ENCODE measurements at regions not wholly inside any gene's neighbourhood (a gene's known extent, or its start where the extent isn't known, plus 50 kb on each side); places are given as distances from the start of the nearest gene placed in this dataset.
A peak's percentile ranks its signal among the peaks of the same experiment; 100 is the strongest.
"Not testable (repeated sequence)": the region's sequence is repeated elsewhere in the genome, so short reads cannot be mapped to it uniquely, and the experiment has no call there.

DNA sequence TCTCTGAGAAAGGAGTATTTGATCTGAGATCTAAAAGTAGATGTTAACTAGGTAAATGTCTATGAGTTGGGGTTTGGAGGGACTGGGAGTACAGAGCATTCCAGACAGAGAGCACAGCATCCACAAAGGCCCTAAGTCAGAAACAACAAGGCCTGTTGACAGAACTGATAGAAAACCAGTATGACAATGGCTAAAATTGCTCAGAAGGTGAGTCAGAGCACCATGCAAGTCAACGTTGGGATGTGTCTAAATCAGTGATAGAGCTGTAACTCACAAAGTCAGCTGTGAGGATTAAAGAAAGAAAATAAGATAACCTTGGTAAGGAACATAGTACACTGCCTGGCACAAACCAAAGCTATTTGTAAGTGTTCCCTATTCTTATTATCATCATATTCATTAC lies 124.0 kb downstream of the CETN3 start:
- no peak for DNase-seq

DNA sequence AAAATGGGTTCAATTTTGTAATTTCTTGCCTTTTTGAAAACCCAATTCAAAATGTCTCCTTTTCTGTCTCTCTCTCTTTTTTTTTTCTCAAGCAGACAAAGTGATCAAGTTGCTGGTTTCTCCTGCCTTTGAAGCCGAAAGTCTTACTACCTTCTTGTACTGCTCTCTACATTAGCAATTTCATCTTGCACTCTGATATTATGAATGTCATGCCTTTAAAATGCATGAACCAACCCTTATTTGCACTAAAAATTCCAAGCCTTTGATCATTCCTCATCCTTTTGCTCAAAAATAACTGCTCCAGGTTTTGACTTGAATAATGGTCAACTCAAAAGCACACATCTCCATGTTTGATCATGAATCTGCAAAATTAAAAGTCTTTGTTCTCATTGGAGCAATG lies 125.2 kb downstream of the CETN3 start:
- DNase-seq = no peak

DNA sequence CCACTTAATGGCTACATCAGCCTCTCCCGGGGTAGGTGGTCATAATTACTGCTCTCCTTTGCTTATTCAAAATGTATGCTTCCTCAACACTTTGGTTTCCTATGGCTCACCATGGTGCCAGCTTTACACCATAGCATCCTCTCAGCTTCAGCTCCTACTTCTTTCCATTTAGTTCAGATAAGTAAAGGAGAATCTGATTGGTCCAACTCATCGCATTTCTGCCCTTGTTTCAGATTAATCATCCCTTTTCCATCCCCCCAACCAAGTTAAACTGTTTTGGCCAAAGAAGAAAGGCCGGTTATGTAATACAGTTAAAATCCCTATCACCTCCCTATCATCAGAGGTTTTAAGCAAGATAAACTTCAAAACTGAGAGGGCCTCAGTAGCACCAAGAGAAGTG lies 130.5 kb downstream of the CETN3 start:
- no peak for DNase-seq

DNA sequence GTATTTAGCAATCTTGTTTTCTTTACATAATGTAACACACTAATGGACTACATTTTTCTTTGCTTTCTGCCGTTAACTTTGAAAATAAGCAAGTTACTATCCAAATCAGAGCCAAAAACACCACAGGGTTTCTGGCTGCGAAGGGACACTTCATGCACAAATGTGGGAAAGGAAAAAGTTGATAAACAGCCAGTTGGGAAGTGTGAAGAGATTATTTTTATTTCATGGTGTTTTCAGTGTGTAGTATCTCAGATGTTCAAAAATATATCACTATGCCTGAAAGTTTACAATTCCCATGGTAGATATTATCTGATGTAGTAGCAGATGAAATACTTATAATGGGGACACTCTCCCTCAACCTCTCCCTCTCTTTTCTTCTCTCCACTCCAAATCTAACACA lies 135.3 kb downstream of the CETN3 start:
- DNase-seq = peak; percentile 15

DNA sequence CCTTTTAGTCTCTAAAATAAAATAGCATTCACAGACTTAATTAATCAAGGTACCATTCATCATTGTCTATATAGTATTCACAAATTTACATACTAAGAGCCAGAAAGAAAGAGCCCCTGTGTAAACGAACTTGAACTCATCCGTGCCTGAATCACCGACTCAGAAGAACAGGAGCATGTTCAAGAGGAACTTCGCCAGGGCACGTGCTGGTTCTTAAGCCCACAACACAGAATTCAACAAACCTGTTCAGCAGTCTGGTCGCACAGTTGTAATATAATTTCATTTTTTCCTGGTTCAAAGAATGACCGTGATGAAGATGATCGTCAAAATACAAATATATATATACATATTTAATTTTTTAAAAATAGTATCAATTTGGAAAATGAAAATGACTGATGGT lies 141.9 kb downstream of the CETN3 start:
- DNase-seq = no peak

DNA sequence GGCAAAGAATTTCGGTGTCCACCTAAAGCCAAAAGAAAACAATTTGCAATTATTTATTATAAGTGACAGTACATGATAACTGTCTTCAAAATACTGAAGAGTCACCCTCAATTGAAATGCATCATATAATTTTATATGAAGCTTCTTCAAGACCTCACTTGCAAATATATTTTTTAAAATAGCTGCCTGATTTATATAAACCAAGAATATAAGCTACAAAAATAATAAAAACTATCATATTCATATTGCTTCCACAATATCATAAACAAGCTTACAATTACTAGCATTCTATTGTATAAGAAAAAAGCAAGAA lies 144.1 kb downstream of the CETN3 start:
- DNase-seq = no peak

DNA sequence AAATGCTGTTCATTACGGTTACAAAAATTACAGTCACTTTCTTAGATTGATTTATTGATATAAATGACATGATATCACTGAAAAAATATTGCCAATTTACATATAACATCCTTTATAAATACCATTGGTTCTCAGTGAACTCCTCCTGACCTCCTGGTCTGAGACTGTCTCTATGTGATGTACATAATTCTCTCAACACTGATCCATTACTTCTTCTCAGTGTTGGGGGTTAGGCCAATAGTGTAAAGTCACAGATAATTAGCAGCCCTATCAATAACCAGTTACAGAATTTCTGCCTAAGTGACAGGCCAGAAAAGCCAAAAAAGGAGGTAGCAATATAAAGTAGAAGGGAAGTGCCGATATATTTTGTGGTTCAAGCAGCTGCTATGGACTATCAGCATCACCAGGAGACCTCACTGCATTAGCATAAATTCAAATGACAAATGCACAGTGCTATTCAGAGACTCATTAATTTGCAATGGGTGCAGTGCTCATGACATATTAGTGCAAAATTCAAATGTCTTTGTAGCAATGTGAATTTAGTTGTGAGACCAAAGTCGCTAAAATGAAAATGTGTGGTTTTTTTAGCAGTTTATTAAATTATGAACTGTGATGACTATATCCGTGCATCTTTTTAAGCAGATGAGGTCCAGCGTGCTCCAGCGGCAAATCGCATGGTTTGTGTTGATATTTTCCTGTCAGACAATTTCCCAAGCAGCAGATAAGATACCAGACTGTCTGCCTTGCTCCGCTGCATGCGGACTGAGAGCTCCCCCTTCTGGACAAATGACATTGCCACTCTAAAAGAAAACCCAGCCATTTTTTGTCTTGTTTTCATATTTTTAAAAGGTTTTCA lies 144.6 kb downstream of the CETN3 start:
- peak; percentile 75 for DNase-seq

DNA sequence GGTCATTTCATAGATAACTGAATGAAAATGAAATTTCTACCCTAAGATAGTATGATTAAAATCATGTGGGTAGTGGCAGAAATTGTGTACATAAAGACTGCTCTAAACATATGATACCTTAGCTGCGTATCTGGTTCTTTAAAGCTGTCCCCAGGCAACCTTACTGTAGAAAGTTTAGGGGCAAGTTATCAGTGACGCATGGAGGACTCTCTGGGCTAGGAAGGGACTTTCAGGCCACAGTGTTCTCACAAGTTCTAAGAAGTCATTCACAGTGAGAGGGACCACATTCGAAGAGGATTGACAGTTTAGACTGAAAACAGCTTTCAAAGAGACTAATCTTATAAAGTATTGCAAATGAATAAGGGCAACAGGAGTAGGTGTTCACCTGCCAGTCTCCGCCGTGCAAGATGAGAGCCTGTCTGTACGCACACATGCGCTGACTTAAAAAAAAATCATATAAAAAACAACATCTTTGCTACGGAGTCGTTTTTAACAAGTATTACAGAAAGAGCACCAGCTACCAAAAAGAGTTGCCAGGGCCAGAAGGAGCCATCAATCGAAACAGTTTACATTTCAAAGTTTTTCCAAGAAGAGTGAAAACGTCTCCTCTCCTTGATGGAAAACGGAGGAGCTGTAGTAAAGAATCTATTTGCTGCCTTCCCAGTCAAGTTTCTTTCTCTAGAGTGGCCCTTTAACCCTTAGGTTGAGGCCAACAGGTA lies 146.3 kb downstream of the CETN3 start:
- no peak for DNase-seq

DNA sequence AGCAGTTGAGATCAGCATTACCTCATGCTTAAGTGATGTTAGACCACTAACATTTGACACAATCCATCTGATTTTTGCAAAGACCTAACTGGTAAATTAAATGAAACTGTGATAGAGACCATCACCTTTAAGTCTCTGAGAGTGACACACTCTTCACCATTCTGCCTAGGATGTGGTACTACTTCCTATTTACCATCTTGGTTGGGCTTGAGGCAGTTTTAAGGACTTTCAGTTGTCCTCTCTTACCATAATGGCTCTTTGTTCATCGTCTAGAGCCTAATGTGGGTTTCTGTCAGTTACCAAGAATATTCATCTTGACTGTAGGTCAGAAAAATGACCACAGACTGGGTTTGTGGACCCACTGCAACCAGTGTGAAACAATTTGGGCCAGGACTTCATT lies 158.1 kb downstream of the CETN3 start:
- DNase-seq = no peak

DNA sequence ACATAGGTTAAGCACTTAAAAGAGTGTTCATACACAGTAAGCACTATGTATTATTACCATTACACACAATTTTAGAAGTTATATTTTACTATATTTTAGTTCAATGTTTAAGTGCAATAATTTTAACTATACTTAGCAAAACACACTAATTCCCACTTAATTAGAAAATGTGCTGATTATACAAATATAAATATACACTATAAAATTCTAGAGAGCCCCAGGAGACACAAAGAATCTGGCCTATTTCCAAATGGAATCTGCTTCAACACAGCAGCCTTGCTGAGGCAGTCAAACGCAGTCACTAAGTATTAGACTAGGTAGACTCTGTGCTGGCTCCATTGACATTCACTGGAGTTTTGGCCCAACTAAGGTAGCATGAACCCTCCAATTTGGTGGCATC lies 160.9 kb downstream of the CETN3 start:
- DNase-seq = no peak

DNA sequence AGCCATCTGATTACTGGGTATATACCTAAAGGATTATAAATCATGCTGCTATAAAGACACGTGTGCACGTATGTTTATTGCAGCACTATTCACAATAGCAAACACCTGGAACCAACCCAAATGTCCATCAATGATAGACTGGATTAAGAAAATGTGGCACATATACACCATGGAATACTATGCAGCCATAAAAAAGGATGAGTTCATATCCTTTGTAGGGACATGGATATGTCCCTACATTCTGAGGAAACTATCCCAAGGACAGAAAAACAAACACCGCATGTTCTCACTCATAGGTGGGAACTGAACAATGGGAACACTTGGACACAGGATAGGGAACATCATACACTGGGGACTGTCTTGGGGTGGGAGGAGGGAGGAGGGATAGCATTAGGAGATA lies 165.7 kb downstream of the CETN3 start:
- DNase-seq = not testable (repeated sequence)

DNA sequence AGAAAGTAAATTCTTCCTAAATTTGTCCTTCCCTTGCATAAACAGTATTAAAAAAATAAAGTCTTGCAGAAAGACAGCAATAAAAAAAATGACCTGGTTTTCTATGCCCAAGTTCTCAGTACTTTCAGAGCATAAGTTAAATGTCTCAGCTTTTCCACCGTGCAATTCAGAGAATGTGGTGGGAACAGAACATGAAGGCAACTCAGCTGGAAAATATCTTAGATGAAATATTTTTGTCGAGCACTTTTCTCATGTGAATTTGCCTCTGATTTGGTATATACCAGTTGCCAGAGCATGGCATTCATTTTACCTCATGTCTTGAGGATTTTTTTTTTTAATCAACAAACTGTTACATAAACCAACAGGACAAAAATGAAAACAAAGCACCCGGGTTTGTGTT lies 176.1 kb downstream of the CETN3 start:
- DNase-seq = no peak

DNA sequence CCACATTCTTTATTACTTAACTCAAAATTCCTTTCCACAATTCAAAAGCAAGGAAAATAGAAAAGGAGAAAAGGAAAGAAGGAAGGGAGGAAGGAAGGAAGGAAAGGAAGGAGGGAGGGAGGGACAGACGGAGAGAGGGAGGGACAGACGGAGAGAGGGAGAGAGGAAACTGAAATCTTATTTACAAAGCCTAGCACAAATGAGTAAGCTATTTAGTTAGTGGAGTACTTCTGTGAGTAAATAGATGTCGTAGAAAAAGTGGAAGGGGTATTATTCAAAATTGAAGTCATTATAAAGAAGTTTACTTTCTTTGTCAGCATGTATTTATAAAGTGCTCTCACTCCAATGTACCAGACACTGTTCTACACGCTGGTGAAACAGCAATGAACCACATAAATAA lies 177.9 kb downstream of the CETN3 start:
- DNase-seq = no peak

DNA sequence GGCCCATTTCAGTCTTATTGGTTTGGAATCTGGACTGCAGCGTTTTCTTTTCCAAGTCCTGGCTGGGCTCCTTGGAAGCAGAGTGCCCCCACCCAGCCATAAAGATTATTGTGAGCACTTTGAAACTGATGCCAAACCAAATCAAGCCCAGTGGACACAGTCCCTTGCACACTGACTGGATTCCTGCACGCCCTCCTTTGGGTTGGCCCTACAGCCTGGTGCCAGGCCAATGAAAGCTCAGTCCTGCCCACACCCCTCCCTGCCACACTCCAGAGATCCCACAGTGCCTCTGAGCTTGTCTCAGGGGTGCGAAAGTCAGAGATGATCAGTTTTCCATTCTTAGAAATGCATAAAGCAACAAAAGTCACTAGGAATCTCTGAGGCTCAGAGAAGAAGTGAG lies 181.9 kb downstream of the CETN3 start:
- DNase-seq = no peak

DNA sequence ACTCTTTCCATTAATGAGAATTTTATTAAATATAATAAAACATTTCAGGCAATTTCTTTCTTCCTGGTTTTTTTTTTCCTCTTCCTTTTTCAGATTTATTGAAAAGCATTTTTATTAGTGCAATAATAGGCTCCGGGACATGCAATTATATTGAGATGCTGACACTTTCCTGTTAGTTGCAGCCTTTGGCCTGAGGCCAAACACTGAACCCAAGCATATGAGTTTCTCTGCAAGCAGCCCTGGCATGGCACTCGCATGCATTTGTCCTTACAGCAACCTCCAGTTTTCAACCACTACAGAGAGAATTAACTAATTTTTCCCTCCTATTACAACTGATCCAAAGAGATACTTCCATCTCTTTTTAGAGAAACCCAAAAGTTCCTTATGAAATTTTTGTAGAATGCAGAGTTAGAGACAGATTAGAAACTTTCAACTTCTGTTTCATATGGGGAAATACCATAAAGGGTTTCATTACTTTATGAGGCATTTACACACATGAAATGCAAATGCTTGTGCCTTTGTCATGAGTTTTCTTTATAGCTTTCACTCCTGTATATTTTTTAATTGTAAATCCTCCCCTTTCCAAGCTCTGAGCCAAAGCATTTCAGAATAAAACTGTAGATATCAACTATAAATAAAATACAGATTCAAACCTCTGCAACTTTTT lies 183.0 kb downstream of the CETN3 start:
- DNase-seq = no peak

DNA sequence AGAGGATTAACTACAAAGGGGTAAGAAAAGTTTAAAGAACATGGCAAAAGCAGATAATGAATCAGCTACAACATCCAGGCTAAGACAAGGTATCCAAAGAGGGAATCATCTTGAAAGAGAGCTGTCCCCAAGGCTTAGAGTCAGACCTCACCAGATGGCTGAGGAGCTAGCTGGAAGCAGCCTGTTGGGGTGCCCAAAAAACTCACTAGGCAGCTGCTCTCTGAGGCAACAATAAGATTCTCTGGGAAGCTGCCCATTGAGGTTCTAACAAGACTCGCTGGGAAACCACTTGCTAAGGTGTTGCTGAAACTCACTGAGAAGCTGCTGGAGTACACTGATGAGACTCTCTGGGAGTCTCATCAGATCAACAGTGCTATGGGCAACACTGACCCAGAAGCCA lies 185.2 kb downstream of the CETN3 start:
- no peak for DNase-seq

DNA sequence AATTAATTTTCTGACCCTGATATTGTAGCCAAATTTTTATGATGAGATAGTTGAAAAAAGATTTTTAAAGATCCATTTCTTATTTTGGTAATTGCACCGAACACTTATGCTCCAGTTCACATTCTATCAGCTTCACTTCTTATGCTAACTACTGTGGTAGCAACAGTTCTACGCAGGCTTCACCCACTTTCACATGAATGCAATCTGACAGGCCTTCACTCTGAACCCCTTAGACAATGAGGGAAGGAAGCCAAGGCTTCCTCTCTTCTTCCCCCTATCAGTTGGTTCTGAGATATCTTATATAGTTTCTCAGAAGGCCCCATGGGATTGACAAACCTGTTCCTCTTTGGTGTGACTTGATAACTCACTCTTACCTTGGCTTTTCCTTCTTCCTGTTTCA lies 185.8 kb downstream of the CETN3 start:
- no peak for DNase-seq

DNA sequence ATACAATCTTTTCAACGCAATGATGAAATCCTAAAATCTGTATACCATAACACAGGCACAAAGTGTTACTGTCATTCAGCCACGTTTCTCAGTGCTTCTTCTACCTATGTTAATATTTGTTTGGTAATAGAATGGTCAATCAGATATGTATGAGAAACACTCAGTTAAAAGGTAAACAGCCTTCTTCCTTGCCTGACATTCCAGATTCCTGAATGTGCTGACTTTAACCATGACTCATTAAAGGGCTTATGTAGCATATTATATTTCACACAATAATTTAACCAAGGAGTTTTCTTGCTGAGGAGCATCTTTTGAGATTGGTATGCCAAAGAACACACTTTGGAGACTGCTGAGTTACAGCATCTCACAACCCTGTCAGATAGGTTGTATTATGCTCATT lies 187.6 kb downstream of the CETN3 start:
- DNase-seq = no peak

DNA sequence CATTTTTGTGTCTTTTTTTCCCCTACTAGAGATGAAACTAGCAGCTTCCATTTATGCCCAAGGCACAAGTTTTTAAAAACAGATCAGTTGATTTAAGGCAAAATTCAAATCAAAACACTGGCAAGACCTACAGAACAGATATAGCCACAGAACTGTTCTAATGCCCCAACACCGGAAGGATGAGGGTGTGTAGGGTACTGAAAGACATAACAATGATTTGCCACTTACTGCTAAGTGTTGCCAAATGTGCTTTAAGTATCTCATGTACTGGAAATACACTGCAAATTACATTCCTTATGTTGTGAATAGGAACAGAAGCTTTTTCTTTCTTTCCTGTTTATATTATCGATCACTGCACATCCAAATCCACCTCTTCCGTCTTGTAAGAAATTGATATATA lies 189.0 kb downstream of the CETN3 start:
- DNase-seq = no peak

DNA sequence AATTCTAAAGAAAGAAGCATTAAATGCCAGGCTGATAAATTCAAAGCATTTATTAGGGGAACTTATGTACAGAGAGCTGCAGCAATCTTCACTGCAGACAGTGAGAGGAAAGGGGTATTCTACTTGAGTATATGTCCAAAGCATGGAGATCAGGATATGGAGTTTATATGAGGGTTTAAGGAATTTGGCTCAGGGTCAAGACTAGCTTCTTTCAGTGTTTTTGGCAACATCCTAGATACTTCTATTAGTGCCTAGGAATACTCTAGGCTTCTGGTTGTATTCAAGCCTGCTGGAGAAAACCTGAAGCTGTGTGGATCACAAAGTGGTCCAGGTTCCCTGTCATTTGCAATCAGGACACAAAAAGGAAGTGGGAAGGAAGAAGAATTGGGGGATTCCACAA lies 194.6 kb downstream of the CETN3 start:
- DNase-seq = no peak

DNA sequence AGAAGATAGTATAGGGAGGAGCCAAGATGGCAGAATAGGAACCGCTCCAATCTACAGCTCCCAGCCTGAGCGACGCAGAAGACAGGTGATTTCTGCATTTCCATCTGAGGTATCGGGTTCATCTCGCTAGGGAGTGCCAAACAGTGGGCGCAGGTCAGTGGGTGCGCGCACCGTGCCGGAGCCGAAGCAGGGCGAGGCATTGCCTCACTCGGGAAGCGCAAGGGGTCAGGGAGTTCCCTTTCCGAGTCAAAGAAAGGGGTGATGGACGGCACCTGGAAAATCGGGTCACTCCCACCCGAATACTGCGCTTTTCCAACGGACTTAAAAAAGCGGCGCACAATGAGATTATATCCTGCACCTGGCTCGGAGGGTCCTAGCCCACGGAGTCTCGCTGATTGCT lies 201.2 kb downstream of the CETN3 start:
- not testable (repeated sequence) for DNase-seq

DNA sequence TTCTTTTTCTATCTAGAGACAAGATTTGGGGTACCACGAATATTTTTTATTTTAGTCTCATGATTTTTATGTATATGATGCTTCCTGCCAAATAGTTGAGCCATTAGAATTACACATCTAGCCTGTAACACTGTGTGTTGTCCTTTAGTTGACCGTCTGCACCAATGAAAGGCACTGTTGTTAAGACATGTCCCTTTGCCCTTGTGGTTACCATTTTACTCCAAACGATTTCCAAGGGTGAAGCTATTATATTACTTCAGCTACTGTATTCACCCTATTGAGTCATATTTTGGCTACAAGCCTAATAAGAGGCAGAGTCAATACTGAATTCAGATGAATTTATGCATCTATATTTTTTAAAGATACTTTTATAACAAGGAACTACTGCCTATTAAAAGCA lies 207.6 kb downstream of the CETN3 start:
- no peak for DNase-seq

DNA sequence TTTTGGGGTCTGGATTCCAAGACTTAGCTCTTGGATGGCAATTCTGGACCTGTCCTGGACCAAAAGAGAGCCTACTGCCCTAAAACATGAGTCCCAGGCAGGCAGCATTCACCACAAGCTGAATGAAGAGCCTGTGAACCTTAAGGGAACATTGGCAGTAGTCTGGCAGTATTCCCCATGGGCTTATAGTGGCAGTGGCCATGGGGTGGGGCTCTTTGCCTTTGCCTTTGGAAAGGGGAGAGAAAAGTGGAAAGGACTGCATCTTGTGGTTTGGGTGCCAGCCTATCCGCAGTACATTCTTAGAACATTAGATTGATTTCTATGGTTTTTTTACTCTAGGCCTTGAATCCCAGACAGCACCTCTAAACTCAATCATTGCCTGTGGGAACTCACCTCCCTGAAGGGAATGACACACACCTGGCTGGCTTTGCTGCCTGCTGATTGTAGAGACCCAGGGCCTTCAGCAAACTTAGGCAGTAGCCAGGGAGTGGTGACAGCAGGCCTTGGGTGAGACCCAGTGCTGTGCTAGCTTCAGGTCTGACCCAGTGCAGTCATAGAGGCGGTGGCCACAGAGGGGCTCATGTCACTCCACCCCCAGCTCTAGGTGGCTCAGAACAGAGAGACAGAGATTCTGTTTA lies 216.3 kb downstream of the CETN3 start:
- no peak for DNase-seq

Measured in muscle of arm (tissue), 1 donor.